Naive thymus-derived CD8-positive, alpha-beta T cell (primary cell): ENCODE measurements at regions not wholly inside any gene's neighbourhood (a gene's known extent, or its start where the extent isn't known, plus 50 kb on each side); places are given as distances from the start of the nearest gene placed in this dataset.

Source experiments
- ATAC-seq, 2 donors: fragments of 150-1000 bp; cut with Tn5 transposase in 1 of 2; sonication (Bioruptor Pico), chemical (Tn5 transposase) in 1 of 2; 1 replicate in 1 of 2; 2 replicates in 1 of 2; pipeline ENCODE4 v1.10.0; 2021; ENCODE audit warnings: mild to moderate bottlenecking in 2 of 2, moderate library complexity in 2 of 2
- POLR2A ChIA-PET: fragments of 350-600 bp; sonication (Branson Sonifier 250); formaldehyde crosslinking; loops from one replicate; lab custom pipeline; 2021; ENCODE audit warnings: antibody characterized with exemption; lab: Charles Lee
- DNase-seq, 10 donors: peaks; one replicate each; pipeline versions ENCODE4 v3.0.0 to v3.0.0-alpha.2; 2020 to 2022
- H3K27ac Mint-ChIP-seq, 10 donors: one replicate each; pipeline ENCODE4 v1.8.0; 2020 to 2022; ENCODE audit warnings: mild to moderate bottlenecking in 10 of 10, mixed read lengths in 10 of 10, moderate library complexity in 4 of 10, inconsistent platforms in 1 of 10
- H3K27me3 Mint-ChIP-seq, 5 donors: one replicate each; pipeline ENCODE4 v1.8.0; 2021 to 2022; ENCODE audit warnings: mixed read lengths in 5 of 5
- H3K36me3 Mint-ChIP-seq, 3 donors: one replicate each; pipeline ENCODE4 v1.8.0; 2020 to 2022; ENCODE audit warnings: mixed read lengths in 3 of 3, mild to moderate bottlenecking in 2 of 3, inconsistent platforms in 1 of 3
- H3K4me1 Mint-ChIP-seq, 4 donors: one replicate each; pipeline ENCODE4 v1.8.0; 2021 to 2022; ENCODE audit warnings: mixed read lengths in 4 of 4
- H3K4me3 Mint-ChIP-seq, 10 donors: one replicate each; pipeline ENCODE4 v1.8.0; 2020 to 2022; ENCODE audit warnings: mild to moderate bottlenecking in 10 of 10, mixed read lengths in 10 of 10, moderate library complexity in 6 of 10, inconsistent platforms in 1 of 10
- H3K9me3 Mint-ChIP-seq, 9 donors: one replicate each; pipeline ENCODE4 v1.8.0; 2020 to 2022; ENCODE audit warnings: mixed read lengths in 9 of 9, mild to moderate bottlenecking in 3 of 9, inconsistent platforms in 1 of 9, moderate library complexity in 1 of 9

GRCh38 chr9:107100591-107100990 is 182.5 kb upstream of the RAD23B start:
- POLR2A ChIA-PET: no interaction called here
- ATAC-seq: no peak
- DNase-seq: no peak
- no peak overlapping the region for H3K4me3 Mint-ChIP-seq
- H3K27ac Mint-ChIP-seq: no peak overlapping the region
- peaks cover 0 to 10% (median 3%) of the 10 kb centered on the region in 5 donors for H3K27me3 Mint-ChIP-seq
- H3K9me3 Mint-ChIP-seq: peaks cover 0 to 2% (median 0%) of the 10 kb centered on the region in 9 donors
- H3K4me1 Mint-ChIP-seq: no peaks in the 10 kb centered on the region
- no peaks in the 10 kb centered on the region for H3K36me3 Mint-ChIP-seq

GRCh38 chr9:107102011-107102410 is 181.1 kb upstream of the RAD23B start:
- Mint-ChIP-seq H3K4me3 (no peak overlapping the region), H3K4me1 (no peaks in the 10 kb centered on the region), H3K36me3 (no peaks in the 10 kb centered on the region), H3K27me3 (peaks cover 0 to 10% (median 3%) of the 10 kb centered on the region in 5 donors), H3K27ac (no peak overlapping the region), H3K9me3 (peaks cover 0 to 2% (median 0%) of the 10 kb centered on the region in 9 donors)
- ATAC-seq (no peak), DNase-seq (no peak)
- POLR2A ChIA-PET: no interaction called here

GRCh38 chr9:107103621-107104020 is 179.5 kb upstream of the RAD23B start:
- no peaks in the 10 kb centered on the region for H3K4me1 Mint-ChIP-seq
- DNase-seq: no peak
- ATAC-seq: no peak
- peaks cover 0 to 10% (median 3%) of the 10 kb centered on the region in 5 donors for H3K27me3 Mint-ChIP-seq
- POLR2A ChIA-PET: no interaction called here
- no peak overlapping the region for H3K4me3 Mint-ChIP-seq
- peaks cover 0 to 2% (median 0%) of the 10 kb centered on the region in 9 donors for H3K9me3 Mint-ChIP-seq
- H3K27ac Mint-ChIP-seq: no peak overlapping the region
- no peaks in the 10 kb centered on the region for H3K36me3 Mint-ChIP-seq

- H3K9me3 Mint-ChIP-seq: no peaks in the 10 kb centered on the region
- no peak for DNase-seq
- H3K36me3 Mint-ChIP-seq: no peaks in the 10 kb centered on the region
- H3K27me3 Mint-ChIP-seq: peaks cover 3 to 19% (median 9%) of the 10 kb centered on the region in 5 donors
- POLR2A ChIA-PET: no interaction called here
- no peak overlapping the region for H3K27ac Mint-ChIP-seq
- ATAC-seq: no peak
- no peak overlapping the region for H3K4me3 Mint-ChIP-seq
- no peaks in the 10 kb centered on the region for H3K4me1 Mint-ChIP-seq
Measured at GRCh38 chr9:107105784-107106183, 177.3 kb upstream of the RAD23B start.

GRCh38 chr9:107106416-107106815 is 176.7 kb upstream of the RAD23B start:
- Mint-ChIP-seq H3K27me3 (peaks cover 3 to 19% (median 9%) of the 10 kb centered on the region in 5 donors), H3K36me3 (no peaks in the 10 kb centered on the region), H3K9me3 (no peaks in the 10 kb centered on the region), H3K27ac (no peak overlapping the region), H3K4me3 (no peak overlapping the region), H3K4me1 (no peaks in the 10 kb centered on the region)
- no peak for ATAC-seq
- no peak for DNase-seq
- POLR2A ChIA-PET: no interaction called here

- H3K36me3 Mint-ChIP-seq: no peaks in the 10 kb centered on the region
- DNase-seq (no peak), ATAC-seq (no peak)
- H3K27ac Mint-ChIP-seq: no peak overlapping the region
- H3K4me1 Mint-ChIP-seq: no peaks in the 10 kb centered on the region
- POLR2A ChIA-PET: no interaction called here
- no peaks in the 10 kb centered on the region for H3K9me3 Mint-ChIP-seq
- H3K4me3 Mint-ChIP-seq: no peak overlapping the region
- H3K27me3 Mint-ChIP-seq: peaks cover 3 to 28% (median 14%) of the 10 kb centered on the region in 5 donors
Measured at GRCh38 chr9:107108342-107109130, 174.5 kb upstream of the RAD23B start.

GRCh38 chr9:107109324-107109723 is 173.8 kb upstream of the RAD23B start:
- POLR2A ChIA-PET: no interaction called here
- Mint-ChIP-seq H3K4me1 (no peaks in the 10 kb centered on the region), H3K4me3 (no peak overlapping the region)

GRCh38 chr9:107110153-107110552 is 172.9 kb upstream of the RAD23B start:
- Mint-ChIP-seq H3K27me3 (peaks cover 6 to 40% (median 14%) of the 10 kb centered on the region in 5 donors), H3K36me3 (no peaks in the 10 kb centered on the region), H3K4me3 (no peak overlapping the region), H3K4me1 (no peaks in the 10 kb centered on the region), H3K27ac (no peak overlapping the region), H3K9me3 (no peaks in the 10 kb centered on the region)
- no peak for DNase-seq
- POLR2A ChIA-PET: no interaction called here
- no peak for ATAC-seq

More at GRCh38 chr9:107109324-107109723, 173.8 kb upstream of the RAD23B start:
- Mint-ChIP-seq H3K27ac (no peak overlapping the region), H3K36me3 (no peaks in the 10 kb centered on the region), H3K9me3 (no peaks in the 10 kb centered on the region), H3K27me3 (peaks cover 6 to 32% (median 14%) of the 10 kb centered on the region in 5 donors)
- ATAC-seq (no peak), DNase-seq (no peak)

GRCh38 chr9:107112707-107113243 is 170.3 kb upstream of the RAD23B start:
- Mint-ChIP-seq H3K4me1 (no peaks in the 10 kb centered on the region), H3K4me3 (no peak overlapping the region), H3K27me3 (peaks cover 6 to 43% (median 12%) of the 10 kb centered on the region in 5 donors), H3K36me3 (no peaks in the 10 kb centered on the region), H3K27ac (no peak overlapping the region), H3K9me3 (no peaks in the 10 kb centered on the region)
- POLR2A ChIA-PET: no interaction called here
- ATAC-seq (no peak), DNase-seq (no peak)

- no peak overlapping the region for H3K4me3 Mint-ChIP-seq
- no peaks in the 10 kb centered on the region for H3K36me3 Mint-ChIP-seq
- H3K4me1 Mint-ChIP-seq: no peaks in the 10 kb centered on the region
- POLR2A ChIA-PET: no interaction called here
- H3K27ac Mint-ChIP-seq: no peak overlapping the region
- DNase-seq: no peak
- H3K27me3 Mint-ChIP-seq: peaks cover 2 to 14% (median 6%) of the 10 kb centered on the region in 5 donors
- no peak for ATAC-seq
- no peaks in the 10 kb centered on the region for H3K9me3 Mint-ChIP-seq
Measured at GRCh38 chr9:107118863-107119624, 164.0 kb upstream of the RAD23B start.

GRCh38 chr9:107119735-107120134 is 163.3 kb upstream of the RAD23B start:
- Mint-ChIP-seq H3K36me3 (no peaks in the 10 kb centered on the region), H3K4me3 (no peak overlapping the region), H3K9me3 (no peaks in the 10 kb centered on the region), H3K27ac (no peak overlapping the region), H3K27me3 (peaks cover under 1 to 7% (median 4%) of the 10 kb centered on the region in 5 donors), H3K4me1 (no peaks in the 10 kb centered on the region)
- DNase-seq: no peak
- no peak for ATAC-seq
- POLR2A ChIA-PET: no interaction called here

- no peaks in the 10 kb centered on the region for H3K4me1 Mint-ChIP-seq
Measured at GRCh38 chr9:107123389-107123788, 159.7 kb upstream of the RAD23B start.

GRCh38 chr9:107127608-107128007 is 155.5 kb upstream of the RAD23B start:
- Mint-ChIP-seq H3K4me1 (no peaks in the 10 kb centered on the region), H3K27ac (no peak overlapping the region), H3K36me3 (no peaks in the 10 kb centered on the region), H3K9me3 (no peaks in the 10 kb centered on the region), H3K27me3 (peaks cover 6 to 27% (median 11%) of the 10 kb centered on the region in 5 donors), H3K4me3 (no peak overlapping the region)
- no peak for ATAC-seq
- no peak for DNase-seq
- POLR2A ChIA-PET: no interaction called here

More at GRCh38 chr9:107123389-107123788, 159.7 kb upstream of the RAD23B start:
- Mint-ChIP-seq H3K27ac (no peak overlapping the region), H3K36me3 (no peaks in the 10 kb centered on the region), H3K4me3 (no peak overlapping the region), H3K9me3 (no peaks in the 10 kb centered on the region), H3K27me3 (peaks cover 2 to 18% (median 6%) of the 10 kb centered on the region in 5 donors)
- POLR2A ChIA-PET: no interaction called here
- ATAC-seq: no peak
- DNase-seq: no peak
